NCI-H187 treated with DMSO at 0.1 percent for 48 hours (cell line): ENCODE measurements at regions not wholly inside any gene's neighbourhood (a gene's known extent, or its start where the extent isn't known, plus 50 kb on each side); places are given as distances from the start of the nearest gene placed in this dataset.
"Not testable (repeated sequence)": the region's sequence is repeated elsewhere in the genome, so short reads cannot be mapped to it uniquely, and the experiment has no call there.

Source experiments
- DNase-seq: peaks from one replicate; lab custom pipeline; 2025; lab: John Stamatoyannopoulos, UW

GRCh38 chr2:64795024-64795592 lies 141.4 kb upstream of the SERTAD2 start:
- no peak for DNase-seq

DNA sequence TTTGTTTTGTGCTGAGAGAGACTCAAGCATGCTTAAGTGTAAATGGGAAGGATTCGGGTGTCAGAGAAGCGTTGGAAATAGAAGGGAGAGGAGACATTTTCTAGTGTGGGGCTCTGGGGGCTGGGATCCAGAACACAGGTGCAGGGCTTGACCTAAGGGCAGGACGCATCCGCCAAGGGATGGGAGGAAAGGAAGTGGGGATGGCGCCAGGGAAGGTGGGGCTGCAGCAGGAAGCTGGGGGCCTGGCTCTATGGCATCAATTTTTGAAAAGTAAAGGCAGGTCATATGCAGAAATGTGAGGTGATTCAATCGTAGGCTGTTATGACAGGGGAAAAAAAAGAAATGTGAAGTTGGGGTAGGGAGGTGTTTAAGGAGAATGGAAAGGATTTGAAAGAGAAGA lies 143.2 kb upstream of the SERTAD2 start:
- no peak for DNase-seq

GRCh38 chr2:64797881-64798575 lies 144.3 kb upstream of the SERTAD2 start:
- peak; percentile 33 for DNase-seq

DNA sequence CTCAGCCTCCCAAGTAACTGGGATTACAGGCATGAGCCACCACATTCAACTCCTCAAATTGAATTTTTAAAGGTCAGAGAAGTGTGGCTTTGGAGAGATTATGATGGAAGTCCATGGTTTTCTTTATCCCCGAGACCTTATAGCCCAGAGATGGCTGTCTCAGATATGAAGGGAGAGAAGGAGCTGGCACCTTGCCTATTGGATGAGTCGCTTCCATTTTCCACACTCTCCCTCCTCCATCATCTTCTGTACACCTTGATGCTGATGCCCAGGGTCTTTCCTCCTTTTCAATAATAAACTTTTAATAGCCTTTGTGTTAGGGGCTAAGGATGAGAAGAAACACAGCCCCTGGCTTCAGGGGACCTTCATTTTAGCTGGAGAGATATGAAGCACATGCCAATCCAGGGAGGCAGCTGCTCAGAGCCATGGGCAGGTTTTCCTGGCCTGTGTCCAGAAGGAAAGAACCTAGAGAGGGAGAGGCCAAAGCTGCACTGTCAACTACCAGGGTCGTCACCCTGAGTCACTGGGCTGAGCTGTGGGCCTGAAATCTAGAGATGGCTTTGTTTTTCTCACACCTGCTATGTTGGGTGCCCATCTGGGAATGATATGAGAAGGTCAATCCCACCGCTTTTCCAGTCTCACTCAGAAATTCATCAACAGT lies 146.0 kb upstream of the SERTAD2 start:
- DNase-seq, result no peak

DNA sequence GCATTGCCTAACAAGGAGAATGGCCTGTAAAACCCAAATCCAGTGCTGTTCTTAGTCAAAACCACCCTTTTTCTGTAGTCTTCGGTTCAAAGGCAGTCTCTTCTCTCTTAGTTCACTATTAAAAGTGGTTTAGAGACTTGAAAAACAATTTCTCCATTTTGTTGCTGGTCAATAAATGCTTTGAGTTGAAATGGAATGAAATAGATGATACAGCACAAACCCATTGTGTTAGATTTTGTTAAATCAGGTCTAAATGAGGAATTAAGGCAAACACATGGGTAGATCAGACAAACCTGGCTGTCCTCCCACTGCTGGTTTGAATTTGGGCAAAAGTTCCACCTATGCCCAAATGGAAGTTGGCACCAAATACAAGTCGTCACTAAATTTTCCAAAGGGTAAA lies 150.1 kb upstream of the SERTAD2 start:
- no peak for DNase-seq

GRCh38 chr2:64804651-64805050 lies 150.9 kb upstream of the SERTAD2 start:
- no peak for DNase-seq

DNA sequence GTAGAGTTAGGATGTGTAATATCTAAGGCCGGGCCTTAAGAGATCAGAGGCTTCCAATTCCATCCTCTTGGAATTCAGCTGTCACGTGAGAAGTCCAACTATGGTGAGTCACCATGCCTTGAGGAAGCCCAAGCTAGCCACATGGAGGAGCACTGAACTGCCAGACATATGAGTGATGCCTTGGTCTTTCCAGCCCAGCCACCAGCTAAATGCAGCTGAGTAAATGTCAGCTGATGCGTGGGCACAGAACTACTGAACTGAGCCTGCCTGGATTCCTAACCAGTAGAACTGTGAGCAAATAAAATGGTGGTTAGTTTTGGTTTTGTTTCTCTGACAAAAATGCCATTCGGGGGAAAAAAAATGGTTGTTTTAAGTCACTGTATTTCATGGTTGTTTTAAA lies 153.7 kb upstream of the SERTAD2 start:
- no peak for DNase-seq

DNA sequence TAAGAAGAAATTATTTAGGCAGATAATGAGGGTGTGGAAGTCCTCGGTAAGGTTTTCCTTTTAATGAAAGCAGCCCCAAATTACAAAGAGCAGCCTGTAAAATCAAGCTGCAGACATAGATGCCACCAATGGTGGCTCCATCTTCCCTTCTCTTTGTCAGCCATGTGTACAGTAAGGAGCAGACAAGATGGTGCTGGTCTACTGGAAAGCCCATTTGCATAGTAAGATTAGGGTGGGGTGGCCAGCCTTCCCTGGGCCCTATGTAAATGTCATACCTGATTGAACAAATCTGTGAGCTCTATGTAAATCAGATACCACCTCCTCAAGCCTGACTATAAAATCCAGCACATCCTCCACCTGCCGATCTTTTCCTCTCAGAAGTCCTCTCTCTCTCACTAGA lies 154.4 kb upstream of the SERTAD2 start:
- DNase-seq, result peak; percentile 57

- no peak for DNase-seq
Observed at GRCh38 chr2:64808754-64809153, 155.0 kb upstream of the SERTAD2 start.

GRCh38 chr2:64809216-64809615 lies 155.5 kb upstream of the SERTAD2 start:
- DNase-seq, result no peak

GRCh38 chr2:64812285-64812684 lies 158.6 kb upstream of the SERTAD2 start:
- no peak for DNase-seq

DNA sequence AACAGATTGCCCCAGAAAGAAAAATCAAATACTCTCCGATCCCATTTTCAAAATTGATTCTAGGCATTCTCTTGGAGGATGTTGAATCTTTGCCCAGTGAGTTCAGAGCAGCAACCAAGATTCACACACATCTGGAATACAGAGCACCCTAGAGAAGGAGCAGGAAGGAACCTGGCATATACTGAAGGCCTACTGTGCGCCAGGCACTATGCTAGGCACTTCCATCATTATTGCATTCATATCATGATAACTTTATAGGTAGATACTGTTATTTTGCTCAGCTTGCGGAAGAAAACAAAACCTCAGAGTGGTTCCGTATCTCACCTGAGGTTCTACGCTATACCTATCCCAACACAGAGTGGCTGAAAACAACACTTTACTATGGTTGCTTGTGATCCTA lies 160.3 kb upstream of the SERTAD2 start:
- DNase-seq, result no peak

DNA sequence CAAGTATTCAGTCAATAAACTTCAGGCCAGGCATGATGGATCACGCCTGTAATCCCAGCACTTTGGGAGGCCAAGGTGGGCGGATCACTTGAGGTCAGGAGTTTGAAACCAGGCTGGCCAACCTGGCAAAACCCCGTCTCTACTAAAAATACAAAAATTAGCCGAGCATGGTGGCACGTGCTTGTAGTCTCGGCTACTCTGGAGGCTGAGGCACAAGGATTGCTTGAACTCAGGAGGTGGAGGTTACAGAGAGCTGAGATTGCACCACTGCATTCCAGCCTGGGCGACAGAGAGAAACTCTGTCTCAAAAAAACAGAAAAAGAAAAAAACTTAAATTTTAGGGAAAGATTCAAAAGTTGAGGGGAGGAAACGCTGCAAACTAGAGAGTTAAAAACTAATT lies 162.8 kb upstream of the SERTAD2 start:
- DNase-seq, result not testable (repeated sequence)

DNA sequence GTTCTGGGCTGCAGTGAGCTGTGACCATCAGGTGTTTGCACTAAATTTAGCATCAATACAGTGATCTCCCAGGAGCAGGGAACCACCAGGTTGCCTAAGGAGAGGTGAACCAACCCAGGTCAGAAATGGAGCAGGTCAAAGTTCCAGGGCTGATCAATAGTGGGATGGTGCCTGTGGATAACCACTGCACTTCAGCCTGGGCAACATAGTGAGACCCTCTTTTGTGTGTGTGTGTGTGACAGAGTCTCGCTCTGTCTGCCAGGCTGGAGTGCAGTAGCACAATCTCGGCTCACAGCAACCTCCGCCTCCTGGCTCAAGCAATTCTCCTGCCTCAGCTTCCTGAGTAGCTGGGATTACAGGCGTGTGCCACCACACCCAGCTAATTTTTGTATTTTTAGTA lies 163.7 kb upstream of the SERTAD2 start:
- no peak for DNase-seq

GRCh38 chr2:64818664-64819060 lies 164.9 kb upstream of the SERTAD2 start:
- no peak for DNase-seq

GRCh38 chr2:64819361-64819760 lies 165.6 kb upstream of the SERTAD2 start:
- DNase-seq, result no peak

DNA sequence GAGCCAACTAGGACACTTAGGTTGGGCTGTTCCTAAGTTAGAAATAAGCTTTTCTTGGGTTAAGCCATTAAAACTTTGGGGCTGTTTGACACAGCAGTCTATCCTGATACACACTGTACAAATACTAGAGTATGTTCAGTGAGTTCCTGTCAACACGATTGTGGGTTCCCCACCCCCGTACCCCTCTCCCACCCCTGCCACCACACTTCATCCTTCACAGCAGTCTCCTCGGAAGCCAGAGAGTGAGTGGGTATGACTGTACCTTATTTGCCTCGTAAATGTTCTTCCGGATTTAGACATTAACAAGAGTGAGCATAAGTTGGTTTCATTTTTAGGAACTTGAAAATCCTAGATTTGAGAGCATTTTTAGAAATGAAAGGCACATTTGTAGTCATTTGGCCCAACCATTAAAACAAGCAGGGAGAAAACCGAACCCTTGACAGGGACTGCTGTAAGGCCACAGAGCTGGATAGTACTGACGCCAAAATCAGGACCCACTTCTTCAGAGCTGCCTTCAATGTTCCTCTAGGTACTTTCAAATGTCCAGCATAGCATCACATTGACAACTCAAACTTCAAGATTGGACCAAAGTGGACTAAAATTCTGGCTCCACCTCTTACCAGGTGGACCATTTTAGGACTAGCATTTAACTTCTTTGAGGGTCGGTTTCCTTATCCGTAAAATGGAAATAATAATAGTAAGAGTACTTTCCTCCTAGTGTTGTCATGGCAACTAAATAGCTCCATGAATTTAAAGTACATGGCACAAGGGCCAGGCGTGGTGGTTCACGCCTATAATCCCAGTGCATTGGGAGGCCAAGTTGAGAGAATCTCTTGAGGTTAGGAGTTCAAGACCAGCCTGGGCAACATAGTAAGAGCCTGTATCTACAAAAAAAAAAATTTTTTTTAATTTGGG lies 166.3 kb upstream of the SERTAD2 start:
- no peak for DNase-seq

- DNase-seq, result no peak
Observed at GRCh38 chr2:64820901-64821300, 167.2 kb upstream of the SERTAD2 start.

DNA sequence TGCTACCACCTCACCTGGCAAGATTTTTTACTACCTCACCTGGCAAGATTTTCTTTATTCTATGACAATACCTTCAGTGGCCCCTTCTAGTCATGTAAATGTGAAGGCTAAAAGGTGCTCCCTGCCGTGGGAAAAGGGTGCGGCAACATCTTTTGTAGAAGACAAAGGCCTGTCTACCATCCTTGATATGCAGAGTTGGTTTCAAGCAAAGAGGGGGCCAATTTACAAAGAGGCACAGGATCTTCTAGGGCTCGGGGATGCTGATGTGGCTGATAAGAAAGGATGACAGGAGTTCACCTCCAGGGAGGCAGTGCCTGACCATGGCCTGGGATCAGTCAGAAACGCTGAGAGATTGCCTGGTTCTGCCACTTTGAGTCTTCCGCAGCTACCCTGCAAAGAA lies 165.4 kb upstream of the SLC1A4 start:
- DNase-seq, result no peak

DNA sequence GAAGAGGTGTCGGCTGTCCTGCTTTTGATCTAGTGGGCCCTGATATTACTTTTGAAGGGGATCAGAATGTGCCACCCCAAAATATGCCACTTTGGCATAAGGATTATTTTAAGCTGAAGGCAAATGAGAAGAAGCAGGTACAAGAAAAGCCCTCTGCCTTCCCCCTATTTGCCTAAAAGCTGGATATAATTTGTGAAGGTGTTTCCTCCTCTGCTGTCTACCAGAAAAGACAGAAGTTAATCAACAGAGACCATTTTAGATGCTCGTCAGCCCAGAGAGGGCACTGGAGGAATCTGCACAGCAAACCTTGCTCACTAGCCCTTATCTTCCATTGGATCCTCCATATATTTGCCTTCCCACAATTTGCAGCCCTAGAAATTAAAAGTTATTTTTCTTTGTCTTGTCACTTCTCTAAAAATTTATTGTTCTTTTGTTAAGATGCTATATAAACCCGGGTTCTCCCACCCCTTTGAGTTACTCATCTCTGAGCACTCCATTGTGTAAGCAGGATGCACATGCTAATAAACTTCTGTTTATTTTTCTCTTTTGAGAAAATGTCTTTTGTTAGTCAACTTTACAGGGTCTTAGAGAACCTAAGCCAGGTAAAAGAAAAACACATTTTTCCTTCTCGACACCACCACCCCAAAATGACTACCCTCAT lies 163.2 kb upstream of the SLC1A4 start:
- DNase-seq, result no peak

DNA sequence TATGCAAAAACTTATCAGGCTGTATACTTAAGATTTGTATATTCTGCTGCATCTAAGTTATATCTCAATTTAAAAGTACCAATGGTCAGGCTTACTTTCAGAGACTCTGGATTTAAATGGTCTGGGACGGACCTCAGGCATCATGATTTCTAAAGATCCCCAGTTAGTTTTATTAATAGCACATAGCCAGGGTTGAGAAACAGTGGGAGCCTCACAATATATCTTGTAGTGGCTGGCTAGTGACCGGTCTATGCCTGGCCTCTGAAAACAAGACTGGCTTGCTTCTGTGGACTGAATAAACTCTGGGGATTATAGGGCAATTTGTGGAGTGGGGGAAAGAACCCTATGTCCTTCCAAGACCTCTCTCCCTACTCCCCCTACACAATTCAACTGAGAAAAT lies 162.5 kb upstream of the SLC1A4 start:
- no peak for DNase-seq

GRCh38 chr2:64828261-64828660 lies 160.9 kb upstream of the SLC1A4 start:
- no peak for DNase-seq
